ENCODE measurements at regions not wholly inside any gene's neighbourhood (a gene's known extent, or its start where the extent isn't known, plus 50 kb on each side); places are given as distances from the start of the nearest gene placed in this dataset.

GRCh38 chr6:11653028-11653583 is 115.6 kb downstream of the TMEM170B start:
- Mint-ChIP-seq H3K27ac (peak overlapping the region; percentile 28), H3K9me3 (no peaks in the 10 kb centered on the region), H3K27me3 (peaks cover 11% of the 10 kb centered on the region), H3K4me3 (no peak overlapping the region), H3K4me1 (peaks cover 24% of the 10 kb centered on the region), H3K36me3 (ENCODE audit: low read depth) (no peaks in the 10 kb centered on the region)
- peak; percentile 61 for DNase-seq
- CTCF ChIA-PET: interaction anchor here (2.2 to 4.6 kb wide), 2 partner anchors 14 to 637 kb away, joined by 9 to 56 read pairs; partner anchors contain the start of gene EDN1
- POLR2A ChIA-PET: no interaction called here

- no peak for DNase-seq
- ChIA-PET POLR2A (no interaction called here), CTCF (interaction anchor here (0.6 to 4.6 kb wide), 21 partner anchors 10 to 950 kb away, joined by 3 to 56 read pairs (median 4); partner anchors contain the start of gene EDN1)
- H3K36me3 Mint-ChIP-seq (ENCODE audit: low read depth): no peaks in the 10 kb centered on the region
- H3K27me3 Mint-ChIP-seq: peaks cover 15% of the 10 kb centered on the region
- H3K4me1 Mint-ChIP-seq: peaks cover 24% of the 10 kb centered on the region
- H3K9me3 Mint-ChIP-seq: no peaks in the 10 kb centered on the region
- H3K27ac Mint-ChIP-seq: no peak overlapping the region
- H3K4me3 Mint-ChIP-seq: no peak overlapping the region
Observed at GRCh38 chr6:11654876-11655275, 117.3 kb downstream of the TMEM170B start.

GRCh38 chr6:11656491-11656890 is 118.9 kb downstream of the TMEM170B start:
- Mint-ChIP-seq H3K27ac (no peak overlapping the region), H3K4me3 (no peak overlapping the region), H3K36me3 (ENCODE audit: low read depth) (no peaks in the 10 kb centered on the region), H3K4me1 (peaks cover 24% of the 10 kb centered on the region), H3K9me3 (no peaks in the 10 kb centered on the region), H3K27me3 (peaks cover 15% of the 10 kb centered on the region)
- CTCF ChIA-PET: interaction anchor here (0.7 to 4.6 kb wide), 16 partner anchors 11 to 949 kb away, joined by 3 to 56 read pairs (median 4); partner anchors contain the start of gene EDN1
- no peak for DNase-seq
- POLR2A ChIA-PET: no interaction called here

- no peaks in the 10 kb centered on the region for H3K36me3 Mint-ChIP-seq (ENCODE audit: low read depth)
- H3K4me1 Mint-ChIP-seq: peaks cover 9% of the 10 kb centered on the region
- no peaks in the 10 kb centered on the region for H3K9me3 Mint-ChIP-seq
- DNase-seq: no peak
- H3K4me3 Mint-ChIP-seq: no peak overlapping the region
- no peak overlapping the region for H3K27ac Mint-ChIP-seq
- peaks cover 14% of the 10 kb centered on the region for H3K27me3 Mint-ChIP-seq
- ChIA-PET CTCF (interaction anchor here (1.2 kb wide), 1 partner anchor 574 kb away, joined by 4 read pairs; no protein-coding TSS in a partner anchor), POLR2A (no interaction called here)
Observed at GRCh38 chr6:11659757-11660156, 118.8 kb downstream of the ADTRP start.

- H3K36me3 Mint-ChIP-seq (ENCODE audit: low read depth): no peaks in the 10 kb centered on the region
- no peaks in the 10 kb centered on the region for H3K9me3 Mint-ChIP-seq
- no peak overlapping the region for H3K4me3 Mint-ChIP-seq
- ChIA-PET POLR2A (no interaction called here), CTCF (no interaction called here)
- no peak overlapping the region for H3K27ac Mint-ChIP-seq
- H3K27me3 Mint-ChIP-seq: peaks cover 12% of the 10 kb centered on the region
- H3K4me1 Mint-ChIP-seq: peaks cover 1% of the 10 kb centered on the region
- DNase-seq: no peak
Observed at GRCh38 chr6:11662323-11662722, 116.3 kb downstream of the ADTRP start.

GRCh38 chr6:11663519-11663918 is 115.1 kb downstream of the ADTRP start:
- ChIA-PET POLR2A (no interaction called here), CTCF (no interaction called here)
- H3K27me3 Mint-ChIP-seq: peaks cover 13% of the 10 kb centered on the region
- no peaks in the 10 kb centered on the region for H3K9me3 Mint-ChIP-seq
- H3K4me1 Mint-ChIP-seq: no peaks in the 10 kb centered on the region
- no peak overlapping the region for H3K27ac Mint-ChIP-seq
- H3K4me3 Mint-ChIP-seq: no peak overlapping the region
- no peaks in the 10 kb centered on the region for H3K36me3 Mint-ChIP-seq (ENCODE audit: low read depth)
- DNase-seq: no peak
